ENCODE measurements at regions not wholly inside any gene's neighbourhood (a gene's known extent, or its start where the extent isn't known, plus 50 kb on each side); places are given as distances from the start of the nearest gene placed in this dataset.

- peak; percentile 1 for DNase-seq (ENCODE audit: low read depth)
Measured at GRCh38 chrX:149152941-149153340, 352.2 kb downstream of the IDS start.

DNA sequence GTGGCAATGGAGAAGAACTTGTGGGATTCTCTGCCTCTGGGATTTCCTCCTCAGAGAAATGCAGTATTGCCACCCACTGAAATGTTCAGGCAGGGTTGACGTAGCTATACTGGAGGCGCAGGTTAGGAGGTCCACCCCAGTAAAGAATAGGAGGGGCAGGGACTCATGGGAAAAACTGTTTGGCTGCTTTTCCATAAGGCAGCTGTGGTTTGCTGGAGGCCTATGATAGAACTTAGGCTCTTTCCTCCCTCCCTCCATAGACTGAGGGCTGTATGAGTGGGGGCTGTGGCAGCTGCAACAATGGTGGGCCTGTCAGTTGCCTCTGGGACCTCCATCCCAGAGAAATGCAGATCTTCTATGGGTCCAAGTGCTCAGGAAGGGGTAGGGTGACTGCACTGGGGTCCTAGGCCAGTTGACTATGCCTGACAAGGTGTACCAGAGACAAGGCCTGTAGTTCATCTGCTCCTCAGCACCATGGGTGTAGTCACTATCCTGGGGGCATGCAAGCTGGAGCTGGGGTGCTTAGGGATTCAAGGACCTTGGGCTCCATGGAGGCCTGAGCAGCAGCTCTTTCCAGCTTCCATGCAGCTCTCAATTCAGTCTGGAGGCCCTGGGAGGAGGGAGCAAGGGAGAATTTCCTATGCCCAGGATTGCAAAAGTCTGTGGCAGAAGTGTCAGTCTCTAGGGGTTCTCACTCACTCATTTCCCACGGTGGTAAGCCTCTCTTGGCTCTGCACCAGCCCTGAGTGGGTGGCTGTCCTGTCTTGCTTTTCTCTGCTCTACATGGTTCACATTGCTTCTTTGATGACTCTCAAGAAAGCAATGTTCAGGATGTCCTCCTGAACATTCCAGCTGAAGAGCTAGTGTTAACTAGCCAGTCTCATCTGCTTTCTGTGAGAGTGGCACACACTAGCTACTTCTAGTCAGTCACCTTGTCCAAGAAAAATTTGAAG lies 353.0 kb downstream of the IDS start:
- DNase-seq (ENCODE audit: low read depth) = peak; percentile 60

- peak; percentile 49 for DNase-seq (ENCODE audit: low read depth)
Measured at GRCh38 chrX:149145845-149146285, 359.2 kb downstream of the IDS start.

GRCh38 chrX:149131774-149132173 lies 373.3 kb downstream of the IDS start:
- DNase-seq (ENCODE audit: low read depth) = peak; percentile 16

DNA sequence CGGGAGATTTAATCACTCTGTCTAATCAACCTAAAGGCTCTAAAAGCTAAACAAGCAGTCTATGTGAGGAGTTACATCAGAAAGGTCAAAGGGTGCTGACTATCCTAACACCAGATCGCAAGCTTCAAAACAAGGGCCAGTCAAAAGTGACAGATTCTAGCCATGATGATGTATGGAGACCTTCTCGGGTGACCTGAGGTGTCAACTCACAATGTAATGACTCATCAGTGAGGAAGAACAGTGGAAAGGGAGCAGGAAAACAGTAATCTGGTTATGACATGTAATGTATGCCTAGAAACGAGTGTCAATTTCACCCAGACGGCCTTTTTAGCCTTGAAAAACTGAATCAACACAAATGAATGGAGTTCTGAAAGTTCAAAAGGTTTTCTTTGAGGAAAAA lies 375.3 kb downstream of the IDS start:
- DNase-seq (ENCODE audit: low read depth) = peak; percentile 17

DNA sequence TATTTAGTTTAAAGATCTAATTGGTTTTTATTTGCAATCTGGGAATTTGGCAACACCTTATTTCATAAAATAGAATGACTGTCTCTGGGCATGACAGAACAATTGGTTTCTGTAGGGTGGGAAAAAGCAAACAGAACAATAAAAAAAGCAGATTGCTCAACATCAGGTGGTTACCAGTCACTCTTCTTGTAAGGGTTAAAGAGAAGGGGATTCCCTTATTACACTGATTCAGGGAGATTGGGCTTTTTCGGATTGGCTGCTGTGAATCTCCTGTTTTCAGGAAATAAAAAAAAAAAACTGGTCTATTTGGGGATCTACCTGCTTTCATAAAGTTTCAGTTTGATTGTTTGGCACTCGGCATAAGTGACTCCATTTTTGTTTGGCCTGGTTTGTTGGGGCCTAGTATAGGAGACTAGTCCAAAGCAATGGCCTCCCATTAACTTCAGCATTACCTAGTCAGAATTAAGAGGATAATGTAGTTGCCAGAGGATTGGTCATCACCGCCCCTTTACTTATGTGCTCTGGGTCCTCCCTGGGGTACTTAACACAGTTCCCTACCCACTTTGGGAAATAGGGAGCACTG lies 380.5 kb downstream of the IDS start:
- DNase-seq (ENCODE audit: low read depth) = no peak

DNA sequence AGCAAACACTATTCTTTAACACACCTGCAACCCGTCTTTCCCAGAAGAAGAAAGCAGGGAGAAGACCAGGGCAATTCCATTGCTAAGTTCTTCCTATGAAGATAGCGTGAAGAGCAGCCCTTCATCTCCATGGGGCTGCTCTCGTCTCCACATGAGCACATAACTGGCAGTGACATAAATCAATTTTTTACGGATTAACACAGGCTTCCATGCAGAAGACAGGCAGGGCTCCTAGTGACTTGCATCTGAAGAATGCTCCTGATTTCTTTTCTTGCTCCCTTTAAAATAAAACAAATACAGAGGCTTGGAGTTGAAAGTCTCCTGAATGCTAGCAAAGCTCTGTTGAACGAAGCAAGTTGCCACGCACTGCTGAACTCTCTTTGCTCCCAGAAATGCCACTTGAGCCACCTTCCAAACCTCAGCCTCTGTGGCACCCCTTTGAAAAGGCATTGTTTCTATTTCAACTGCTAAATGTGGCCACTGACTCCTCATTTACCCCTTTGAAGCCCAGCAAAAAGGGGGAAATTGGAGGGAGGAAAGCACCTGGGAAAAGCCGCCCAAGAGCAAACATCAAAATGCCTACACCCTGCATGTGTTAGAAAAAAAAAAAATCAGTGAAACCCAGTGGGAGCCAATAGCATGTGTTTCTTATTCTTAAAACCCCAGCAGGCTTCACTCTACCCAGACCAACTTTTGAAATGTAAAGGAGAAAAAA lies 383.7 kb downstream of the IDS start:
- DNase-seq (ENCODE audit: low read depth) = no peak

- no peak for DNase-seq (ENCODE audit: low read depth)
Measured at GRCh38 chrX:149120459-149120858, 384.6 kb downstream of the IDS start.

GRCh38 chrX:149114874-149115273 lies 390.2 kb downstream of the IDS start:
- no peak for DNase-seq (ENCODE audit: low read depth)

GRCh38 chrX:149114001-149114400 lies 391.1 kb downstream of the IDS start:
- DNase-seq (ENCODE audit: low read depth) = no peak

DNA sequence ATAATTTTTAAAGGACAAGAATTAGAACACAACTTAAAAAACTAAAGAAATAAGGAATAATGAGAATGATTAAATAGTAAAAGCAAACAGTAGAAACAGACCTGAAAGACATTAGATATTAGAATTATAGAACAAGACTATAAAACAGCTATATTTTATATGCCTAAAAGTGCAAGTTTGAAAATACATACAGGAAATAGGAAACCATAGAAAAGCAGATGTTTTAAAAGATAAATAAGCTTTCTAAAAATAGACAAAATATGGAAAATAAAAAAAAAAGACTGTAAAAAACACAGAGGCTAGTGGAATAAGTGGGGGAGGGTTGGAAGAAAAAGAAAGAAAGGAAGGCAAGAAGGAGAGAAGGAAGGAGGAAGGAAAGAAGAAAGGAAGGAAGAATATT lies 407.3 kb downstream of the IDS start:
- no peak for DNase-seq (ENCODE audit: low read depth)

GRCh38 chrX:149092179-149092578 lies 412.9 kb downstream of the IDS start:
- no peak for DNase-seq (ENCODE audit: low read depth)

DNA sequence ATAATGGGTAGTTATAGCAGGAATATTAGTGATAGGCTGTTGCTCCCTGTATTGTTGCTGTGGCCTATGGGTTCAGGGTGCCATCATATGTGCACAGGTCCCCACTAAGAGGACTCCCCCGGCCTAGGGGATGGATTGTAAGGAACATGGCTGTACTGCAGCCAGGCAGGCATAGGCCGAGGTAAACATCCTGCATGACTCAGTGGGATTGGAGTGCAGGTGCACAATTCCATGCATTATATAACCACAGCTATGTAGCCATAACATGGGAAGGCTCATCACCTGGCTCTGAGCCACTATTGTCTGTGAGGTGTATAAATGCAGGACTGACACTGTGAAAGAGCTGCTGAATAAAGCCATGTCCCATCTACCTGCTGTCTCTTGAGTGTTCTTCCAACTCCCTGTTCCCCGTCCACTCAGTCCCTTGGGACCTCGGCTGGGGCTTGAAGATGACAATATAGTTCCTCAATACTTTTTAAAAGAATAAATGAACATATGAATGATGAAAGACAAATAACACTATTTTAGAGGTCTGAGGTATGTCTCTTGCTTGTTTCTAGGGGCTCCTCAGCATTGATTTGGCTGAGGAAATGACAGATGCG lies 425.2 kb downstream of the IDS start:
- no peak for DNase-seq (ENCODE audit: low read depth)

GRCh38 chrX:149074398-149074797 lies 430.7 kb downstream of the IDS start:
- peak; percentile 63 for DNase-seq (ENCODE audit: low read depth)

- DNase-seq (ENCODE audit: low read depth) = peak; percentile 10
Measured at GRCh38 chrX:149073479-149073878, 431.6 kb downstream of the IDS start.

GRCh38 chrX:149069899-149070298 lies 435.2 kb downstream of the IDS start:
- DNase-seq (ENCODE audit: low read depth) = no peak

- peak; percentile 87 for DNase-seq (ENCODE audit: low read depth)
Measured at GRCh38 chrX:149060921-149061320, 444.2 kb downstream of the IDS start.
